ENCODE measurements at regions not wholly inside any gene's neighbourhood (a gene's known extent, or its start where the extent isn't known, plus 50 kb on each side); places are given as distances from the start of the nearest gene placed in this dataset.

DNA sequence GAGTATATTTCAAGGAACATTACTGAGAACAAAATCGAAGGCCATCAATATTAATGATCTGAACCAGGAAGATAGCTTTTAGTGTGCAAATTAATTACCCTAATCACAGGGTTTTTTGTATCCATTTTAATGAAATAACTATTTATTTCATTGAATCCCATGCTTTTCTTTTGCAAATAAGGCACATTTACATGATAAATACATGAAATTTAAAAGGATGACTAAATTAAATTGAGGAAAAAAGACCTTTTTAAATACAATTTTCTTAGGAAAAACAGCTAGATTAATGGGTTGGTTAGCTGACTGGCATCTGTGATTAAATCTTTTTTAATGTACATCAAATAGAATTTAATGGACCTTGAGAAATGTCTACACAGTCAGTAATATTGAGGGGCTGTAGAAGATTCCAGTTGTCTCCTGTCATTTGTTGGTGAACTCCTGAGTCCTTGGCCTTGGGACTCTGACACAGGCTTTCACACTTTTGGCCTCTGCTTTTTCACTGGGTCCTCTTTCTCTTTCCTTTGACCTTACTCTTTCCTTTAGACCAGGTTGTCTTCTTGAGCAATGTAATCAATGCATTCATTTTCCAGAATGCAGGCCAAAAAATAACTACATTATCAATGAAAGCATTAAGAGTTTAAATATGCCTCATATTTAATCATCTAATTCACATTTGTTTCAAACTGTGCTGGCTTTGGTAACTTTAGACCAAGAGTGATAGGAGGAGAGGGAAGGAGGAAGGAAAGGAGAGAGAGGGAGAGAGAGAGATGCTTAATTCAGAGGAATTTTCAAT lies 511.5 kb downstream of the ZNF608 start:
- no peak for DNase-seq (ENCODE audit: low read depth, low spot score)

GRCh38 chr5:124234022-124234769 lies 512.2 kb downstream of the ZNF608 start:
- no peak for DNase-seq (ENCODE audit: low read depth, low spot score)

GRCh38 chr5:124232515-124232914 lies 513.9 kb downstream of the ZNF608 start:
- DNase-seq (ENCODE audit: low read depth, low spot score) = no peak

- DNase-seq (ENCODE audit: low read depth, low spot score) = no peak
Measured at GRCh38 chr5:124231802-124232201, 514.6 kb downstream of the ZNF608 start.

- DNase-seq (ENCODE audit: low read depth, low spot score) = no peak
Measured at GRCh38 chr5:124231230-124231629, 515.2 kb downstream of the ZNF608 start.

- DNase-seq (ENCODE audit: low read depth, low spot score) = no peak
Measured at GRCh38 chr5:124230456-124230855, 516.0 kb downstream of the ZNF608 start.

DNA sequence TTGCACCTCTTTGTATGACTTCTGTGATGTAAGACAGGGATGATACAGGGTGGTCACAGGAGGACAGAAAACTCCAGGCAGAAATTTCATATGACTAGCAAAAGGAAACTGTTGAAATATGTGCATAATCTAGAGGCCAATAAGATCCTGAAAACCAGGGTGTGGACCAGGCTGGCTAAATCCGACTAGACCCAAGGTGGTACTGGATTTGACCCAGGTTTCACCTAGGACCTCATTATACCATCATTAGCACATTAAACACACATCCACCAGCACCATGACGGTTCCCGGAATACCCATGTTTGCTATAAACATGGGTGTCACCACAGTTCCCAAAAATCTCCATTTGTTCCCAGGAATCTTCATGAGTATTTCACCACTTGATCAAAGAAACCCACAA lies 517.1 kb downstream of the ZNF608 start:
- DNase-seq (ENCODE audit: low read depth, low spot score) = no peak

- no peak for DNase-seq (ENCODE audit: low read depth, low spot score)
Measured at GRCh38 chr5:124227914-124228313, 518.5 kb downstream of the ZNF608 start.

DNA sequence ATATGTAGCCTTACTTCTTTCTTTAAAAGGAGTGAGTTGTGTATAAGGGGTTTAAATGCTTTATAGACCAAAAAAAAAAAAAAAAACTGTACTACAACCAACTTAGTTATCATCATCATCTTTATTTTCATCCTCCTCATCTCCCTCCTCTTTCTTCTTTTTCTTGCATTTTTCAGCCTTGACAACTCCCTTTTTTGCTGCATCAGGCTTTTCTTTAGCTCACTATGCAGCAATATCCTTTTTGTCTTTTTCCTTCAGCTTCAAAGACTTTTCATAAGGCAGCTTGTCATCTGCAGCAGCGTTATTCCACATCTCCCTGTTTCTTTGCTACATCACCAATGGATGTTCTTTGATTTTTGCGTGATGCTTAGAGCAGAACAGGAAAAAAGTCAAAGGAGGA lies 526.0 kb downstream of the ZNF608 start:
- DNase-seq (ENCODE audit: low read depth, low spot score) = no peak

DNA sequence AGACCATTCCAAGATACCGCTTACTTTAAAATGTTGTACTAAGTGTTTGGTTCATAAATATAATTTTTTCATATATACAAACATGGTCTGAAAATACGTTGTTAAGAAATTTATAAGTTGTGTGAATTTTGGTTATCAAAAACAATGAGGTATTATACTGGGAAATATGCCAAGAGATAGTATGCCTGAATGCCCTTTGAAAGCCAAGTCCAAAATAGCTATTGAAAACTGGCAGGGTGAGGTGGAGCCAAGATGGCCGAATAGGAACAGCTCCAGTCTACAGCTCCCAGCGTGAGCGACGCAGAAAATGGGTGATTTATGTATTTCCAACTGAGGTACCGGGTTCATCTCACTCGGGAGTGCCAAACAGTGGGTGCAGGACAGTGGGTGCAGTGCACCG lies 533.5 kb downstream of the ZNF608 start:
- no peak for DNase-seq (ENCODE audit: low read depth, low spot score)

- DNase-seq (ENCODE audit: low read depth, low spot score) = no peak
Measured at GRCh38 chr5:124210111-124210910, 536.1 kb downstream of the ZNF608 start.

GRCh38 chr5:124207118-124207517 lies 539.3 kb downstream of the ZNF608 start:
- DNase-seq (ENCODE audit: low read depth, low spot score) = no peak

DNA sequence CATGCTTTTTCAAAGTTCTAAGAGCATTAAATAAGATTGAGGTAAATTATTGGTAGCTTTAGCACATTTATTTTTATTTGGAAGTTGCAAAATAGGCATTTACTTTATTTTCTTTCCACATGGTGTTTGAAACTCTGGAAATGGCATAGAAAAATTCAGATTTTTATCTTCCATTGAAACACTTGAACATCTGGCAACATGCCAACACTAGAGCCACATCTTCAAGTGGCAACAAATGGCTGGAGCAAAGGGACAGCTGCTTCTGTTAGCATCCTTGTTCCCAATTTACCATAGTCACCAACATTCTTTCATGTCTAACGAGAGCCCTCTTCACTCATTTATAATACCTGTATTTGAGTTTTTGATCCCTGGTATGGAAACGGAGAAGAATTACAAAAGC lies 539.9 kb downstream of the ZNF608 start:
- DNase-seq (ENCODE audit: low read depth, low spot score) = no peak

- no peak for DNase-seq (ENCODE audit: low read depth, low spot score)
Measured at GRCh38 chr5:124203303-124203702, 543.1 kb downstream of the ZNF608 start.

- DNase-seq (ENCODE audit: low read depth, low spot score) = no peak
Measured at GRCh38 chr5:124200381-124200780, 546.1 kb downstream of the ZNF608 start.

DNA sequence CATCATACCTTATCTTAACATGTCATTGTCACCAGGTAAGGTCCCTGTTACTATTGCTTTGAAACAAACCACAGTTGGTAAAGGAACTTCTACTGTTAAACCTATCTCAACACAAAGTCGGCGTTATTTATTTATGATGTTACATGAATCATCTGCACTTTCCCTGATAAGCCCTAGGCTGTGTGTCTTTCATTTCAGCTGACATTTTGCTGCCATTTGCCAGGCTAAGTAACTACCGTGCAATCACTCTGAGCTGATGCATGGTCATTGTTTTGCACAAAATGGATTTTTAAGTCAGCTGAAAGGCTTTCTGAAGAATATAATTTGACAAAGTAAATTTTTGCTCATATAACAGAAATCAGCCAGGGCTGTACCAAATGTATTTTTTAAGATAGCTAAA lies 546.5 kb downstream of the ZNF608 start:
- no peak for DNase-seq (ENCODE audit: low read depth, low spot score)

GRCh38 chr5:124195411-124195810 lies 551.0 kb downstream of the ZNF608 start:
- DNase-seq (ENCODE audit: low read depth, low spot score) = no peak

DNA sequence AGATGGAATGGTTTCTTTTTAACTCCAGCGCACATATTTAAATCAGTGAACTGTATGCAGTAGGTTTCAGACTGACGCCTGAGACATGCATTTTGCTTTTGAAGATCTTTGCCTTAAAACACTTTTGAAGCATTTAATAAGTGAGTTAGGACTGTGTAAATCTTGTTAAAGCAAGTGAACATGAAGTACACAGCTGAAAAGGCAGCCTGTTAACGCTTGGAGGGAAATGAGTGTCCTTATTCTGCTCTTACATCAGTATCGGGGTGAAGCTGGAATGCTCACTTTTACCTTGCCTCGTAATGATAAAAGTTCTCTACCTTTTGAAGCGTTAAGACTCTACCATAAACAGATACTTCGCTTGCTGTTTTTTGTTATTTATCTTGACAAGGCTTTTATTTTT lies 552.2 kb downstream of the ZNF608 start:
- DNase-seq (ENCODE audit: low read depth, low spot score) = no peak

DNA sequence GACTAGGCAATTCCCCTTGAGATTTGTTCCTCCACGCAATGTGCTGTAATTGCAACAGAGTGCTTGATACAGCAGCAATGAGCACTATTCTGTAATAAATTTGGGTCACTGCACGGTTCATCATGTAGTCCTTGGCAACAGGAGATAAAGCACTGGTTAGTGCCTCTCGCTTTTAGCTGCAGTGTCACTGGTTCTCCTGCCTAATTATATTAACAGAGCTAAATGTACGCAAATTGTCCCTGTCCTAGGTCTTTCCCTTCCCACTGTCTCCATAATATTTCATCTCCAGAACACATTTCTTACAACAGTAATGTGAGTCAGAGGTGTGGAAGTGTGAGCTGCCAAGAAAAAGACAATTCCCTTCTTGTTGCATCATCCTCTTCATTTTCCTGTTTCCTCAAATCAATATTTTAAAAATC lies 553.1 kb downstream of the ZNF608 start:
- DNase-seq (ENCODE audit: low read depth, low spot score) = no peak

- no peak for DNase-seq (ENCODE audit: low read depth, low spot score)
Measured at GRCh38 chr5:124192716-124193115, 553.7 kb downstream of the ZNF608 start.

DNA sequence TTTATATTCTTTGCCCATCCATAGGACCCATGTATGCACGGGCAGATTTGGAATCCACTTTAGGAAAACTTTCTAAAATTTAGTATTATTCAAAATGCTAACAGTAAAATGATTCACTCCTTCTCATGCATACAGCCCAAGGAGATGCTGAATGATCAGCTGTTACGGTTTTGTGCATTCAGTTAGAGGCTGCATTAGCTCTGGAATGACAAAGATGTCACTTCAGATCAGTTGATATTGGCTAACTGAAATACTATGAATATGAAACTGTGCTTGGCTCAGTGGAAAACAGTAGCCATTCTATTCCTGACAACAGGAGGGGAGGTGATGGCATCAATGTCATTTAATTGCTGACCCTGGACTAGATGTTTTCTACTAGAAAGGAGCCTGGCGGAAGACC lies 560.7 kb downstream of the ZNF608 start:
- DNase-seq (ENCODE audit: low read depth, low spot score) = no peak

DNA sequence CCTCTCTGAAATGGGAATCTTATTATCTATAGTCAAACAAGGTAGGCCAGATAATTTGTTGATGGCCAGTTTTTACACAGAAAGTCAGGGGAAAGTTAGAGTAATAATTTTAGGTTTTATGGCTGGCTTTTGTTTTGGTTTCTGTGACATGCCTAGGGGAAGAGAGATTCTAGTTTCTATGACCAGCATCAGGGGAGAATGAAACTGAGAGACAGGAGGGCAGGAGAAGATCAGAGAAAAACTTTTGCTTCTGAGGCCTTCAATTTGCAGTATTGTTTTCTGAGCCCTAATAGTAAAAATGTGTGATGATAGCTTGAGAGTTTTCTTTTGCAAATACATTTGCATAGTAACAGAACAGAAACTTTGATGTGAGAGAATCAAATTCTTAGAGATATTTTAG lies 564.3 kb downstream of the ZNF608 start:
- no peak for DNase-seq (ENCODE audit: low read depth, low spot score)
